GM12878 (cell line): ENCODE measurements at regions not wholly inside any gene's neighbourhood (a gene's known extent, or its start where the extent isn't known, plus 50 kb on each side); places are given as distances from the start of the nearest gene placed in this dataset.

Experiments used
- ATAC-seq: fragments of 200-7000 bp; cut with Tn5 transposase; 3 replicates; pipeline ENCODE4 v1.9.1; 2020; ENCODE audit warnings: mild to moderate bottlenecking, moderate library complexity
- BruUV-seq: library from RNA; stranded (reverse); fragments of 400-500 nt; replicated peaks from 2 replicates; lab custom pipeline; 2021; lab: Mats Ljungman, UMichigan
- CTCF ChIA-PET: fragments of 300-600 bp; sonication (Branson Sonifier 250); formaldehyde crosslinking; extraction: SDS; loops from one replicate; lab custom pipeline; 2021; ENCODE audit warnings: inconsistent platforms; lab: Yijun Ruan, JAX
- POLR2A ChIA-PET: fragments of 350-600 bp; formaldehyde crosslinking; extraction: SDS; loops from one replicate; lab custom pipeline; 2021; ENCODE audit warnings: inconsistent platforms; lab: Charles Lee
- RAD21 ChIA-PET: fragments of 300-600 bp; sonication (Branson Sonifier 250); formaldehyde crosslinking; loops from one replicate; lab custom pipeline; 2023; ENCODE audit warnings: antibody characterized with exemption; ENCODE audit not compliant: unreplicated experiment; lab: Charles Lee
- SMC1A ChIA-PET: fragments of 300-600 bp; sonication (Branson Sonifier 250); formaldehyde crosslinking; loops from one replicate; lab custom pipeline; 2023; ENCODE audit not compliant: unreplicated experiment, uncharacterized antibody; lab: Charles Lee
- DNase-seq: peaks from one replicate; pipeline ENCODE4 v3.0.0-alpha.2; 2011; ENCODE audit warnings: low read depth, low spot score
- FAIRE-seq: peaks from 3 replicates; lab custom pipeline; 2011; peaks lifted over from hg19 to GRCh38; lab: Jason Lieb, UNC
- H2AFZ ChIP-seq: 2 replicates; pipeline ENCODE4 v1.6.0; 2011; ENCODE audit warnings: low read depth, low read length, control low read depth; ENCODE audit not compliant: control insufficient read depth
- H3K27ac ChIP-seq: 2 replicates; pipeline ENCODE4 v1.5.1; 2011; ENCODE audit warnings: control low read depth; ENCODE audit not compliant: control insufficient read depth, insufficient read depth
- H3K27me3 ChIP-seq, 2 experiments: replicated peaks in 1 of 2; 2 replicates each; pipeline versions ENCODE4 v1.6.0 to v1.6.1; 2011; ENCODE audit warnings: low read length in 1 of 2; ENCODE audit not compliant: control insufficient read depth in 2 of 2, insufficient read depth in 2 of 2
- H3K36me3 ChIP-seq, 2 experiments: 2 replicates each; pipeline ENCODE4 v1.5.1; 2011; ENCODE audit warnings: low read length in 1 of 2; ENCODE audit not compliant: control insufficient read depth in 2 of 2, insufficient read depth in 2 of 2
- H3K4me1 ChIP-seq: 2 replicates; pipeline ENCODE4 v1.6.1; 2011; ENCODE audit warnings: mild to moderate bottlenecking, low read length, moderate library complexity, mixed read lengths; ENCODE audit not compliant: control insufficient read depth, insufficient read depth
- H3K4me2 ChIP-seq: 2 replicates; pipeline ENCODE4 v1.6.0; 2011; ENCODE audit warnings: control low read depth; ENCODE audit not compliant: control insufficient read depth, insufficient read depth
- H3K4me3 ChIP-seq: fragments of 200-600 bp; sonication (generic); 2 replicates; pipeline ENCODE4 v1.5.1; 2016
- H3K79me2 ChIP-seq: 2 replicates; pipeline ENCODE4 v1.6.0; 2011; ENCODE audit warnings: low read length; ENCODE audit not compliant: control insufficient read depth, insufficient read depth
- H3K9ac ChIP-seq: 2 replicates; pipeline ENCODE4 v1.8.0; 2011; ENCODE audit warnings: low read length, control low read depth, mixed read lengths; ENCODE audit not compliant: control insufficient read depth, insufficient read depth
- H3K9me3 ChIP-seq: replicated peaks from 3 replicates; pipeline ENCODE4 v1.5.1; 2011; ENCODE audit warnings: mild to moderate bottlenecking, low read length; ENCODE audit not compliant: control insufficient read depth, insufficient read depth
- H4K20me1 ChIP-seq: 2 replicates; pipeline ENCODE4 v1.6.0; 2011; ENCODE audit not compliant: control insufficient read depth, insufficient read depth
- BCL3 ChIP-seq: IDR thresholded peaks from 2 replicates; pipeline ENCODE4 v1.6.1; 2011; ENCODE audit warnings: borderline replicate concordance, low read depth, mild to moderate bottlenecking, moderate library complexity, low read length; ENCODE audit not compliant: insufficient read depth, poor library complexity, severe bottlenecking
- BRCA1 ChIP-seq: IDR thresholded peaks from 2 replicates; pipeline ENCODE4 v1.6.1; 2011; ENCODE audit warnings: low read depth, low read length, improper control_type of control experiment
- CBX3 ChIP-seq: fragments of 200-600 bp; sonication (generic); IDR thresholded peaks from 2 replicates; pipeline ENCODE4 v1.6.1; 2016; ENCODE audit warnings: low read depth, borderline replicate concordance
- CBX5 ChIP-seq: sonication (generic); IDR thresholded peaks from 2 replicates; pipeline ENCODE4 v1.6.1; 2016; ENCODE audit warnings: low read depth, moderate library complexity, mild to moderate bottlenecking, inconsistent platforms
- CHD2 ChIP-seq: IDR thresholded peaks from 2 replicates; pipeline ENCODE4 v1.6.1; 2011; ENCODE audit warnings: low read depth, low read length, improper control_type of control experiment, borderline replicate concordance
- CREB1 ChIP-seq: IDR thresholded peaks from 2 replicates; pipeline ENCODE4 v1.6.1; 2012; ENCODE audit warnings: low read depth, mild to moderate bottlenecking, inconsistent platforms
- GABPA ChIP-seq: IDR thresholded peaks from 2 replicates; pipeline ENCODE4 v1.6.1; 2014; ENCODE audit warnings: antibody characterized with exemption, low read depth, mild to moderate bottlenecking, inconsistent platforms
- HDAC2 ChIP-seq: fragments of 200-600 bp; sonication (generic); IDR thresholded peaks from 2 replicates; pipeline ENCODE4 v1.6.1; 2017
- PBX3 ChIP-seq: IDR thresholded peaks from 2 replicates; pipeline ENCODE4 v1.6.1; 2011; ENCODE audit warnings: mild to moderate bottlenecking, low read depth, low read length, moderate library complexity; ENCODE audit not compliant: insufficient replicate concordance
- TAF1 ChIP-seq: IDR thresholded peaks from 2 replicates; pipeline ENCODE4 v1.6.1; 2011; ENCODE audit warnings: mild to moderate bottlenecking, low read depth, low read length, borderline replicate concordance
- ZNF217 ChIP-seq: fragments of 450-650 bp; IDR thresholded peaks from 2 replicates; pipeline ENCODE4 v1.6.1; 2017; ENCODE audit warnings: antibody characterized with exemption, mild to moderate bottlenecking
- ZNF592 ChIP-seq: fragments of 450-650 bp; IDR thresholded peaks from 2 replicates; pipeline ENCODE4 v1.6.1; 2017; ENCODE audit warnings: mild to moderate bottlenecking, moderate library complexity
- WGBS: methylation state at CpG from one replicate; pipeline ENCODE4 v1.1.6; 2016; ENCODE audit warnings: low lambda C conversion rate; ENCODE audit not compliant: insufficient replicate concordance, insufficient coverage; ENCODE audit errors: missing lambda C conversion rate; 5-methylcytosine and 5-hydroxymethylcytosine counted together
- in situ Hi-C: fragments of 300-500 bp; cut with MboI; formaldehyde crosslinking; loops from 9 replicates; pipeline ENCODE4 v1.14.3; 2018; ENCODE audit warnings: mixed read lengths
- intact Hi-C: fragments of 100-400 bp; cut with micrococcal nuclease; formaldehyde crosslinking; loops from one replicate; pipeline ENCODE4 v1.14.2; 2022; ENCODE audit not compliant: unreplicated experiment

GRCh38 chr1:209158851-209159250 is 424.7 kb upstream of the CAMK1G start:
- POLR2A ChIA-PET, result no interaction called here
- H4K20me1 ChIP-seq, result no peaks in the 10 kb centered on the region
- intact Hi-C loops (no loop called here), in situ Hi-C loops (no loop called here)
- CTCF ChIA-PET, result no interaction called here
- no peak overlapping the region for H2AFZ ChIP-seq
- H3K36me3 ChIP-seq, result no peaks in the 10 kb centered on the region
- no peak overlapping the region for H3K9ac ChIP-seq
- no peak for TF ChIP-seq CBX3
- no peak for TF ChIP-seq GABPA
- TF ChIP-seq TAF1, result no peak
- H3K9me3 ChIP-seq, result no peaks in the 10 kb centered on the region
- ATAC-seq (no peak), FAIRE-seq (no peak), DNase-seq (no peak)
- H3K27ac ChIP-seq, result no peak overlapping the region
- no peak overlapping the region for H3K4me3 ChIP-seq
- SMC1A ChIA-PET, result interaction anchor here (1.3 kb wide), 1 partner anchor 13 kb away, joined by 3 read pairs; no protein-coding TSS in a partner anchor
- no peaks in the 10 kb centered on the region for H3K79me2 ChIP-seq
- no peaks in the 10 kb centered on the region for H3K4me1 ChIP-seq
- H3K4me2 ChIP-seq, result no peak overlapping the region
- RAD21 ChIA-PET, result no interaction called here
- no peaks in the 10 kb centered on the region for H3K27me3 ChIP-seq
- BruUV-seq, result no TSS peak
- 92% methylated on average over 1 of the region's 1 CpG for WGBS

- ChIA-PET SMC1A (no interaction called here), POLR2A (no interaction called here), CTCF (interaction anchor here (1.0 kb wide), 1 partner anchor 11 kb away, joined by 3 read pairs; no protein-coding TSS in a partner anchor), RAD21 (no interaction called here)
- no peaks in the 10 kb centered on the region for H3K27me3 ChIP-seq
- DNase-seq, result no peak
- H4K20me1 ChIP-seq, result no peaks in the 10 kb centered on the region
- no peaks in the 10 kb centered on the region for H3K79me2 ChIP-seq
- H3K4me2 ChIP-seq, result no peak overlapping the region
- no peak overlapping the region for H3K27ac ChIP-seq
- in situ Hi-C loops (no loop called here), intact Hi-C loops (no loop called here)
- no peaks in the 10 kb centered on the region for H3K9me3 ChIP-seq
- H3K9ac ChIP-seq, result no peak overlapping the region
- no peak overlapping the region for H2AFZ ChIP-seq
- no peak for ATAC-seq
- BruUV-seq, result no TSS peak
- FAIRE-seq, result no peak
- 0% methylated on average over 2 of the region's 2 CpGs for WGBS
- H3K36me3 ChIP-seq, result no peaks in the 10 kb centered on the region
- H3K4me3 ChIP-seq, result no peak overlapping the region
- H3K4me1 ChIP-seq, result no peaks in the 10 kb centered on the region
- TF ChIP-seq ZNF217 (no peak), CBX5 (no peak), PBX3 (no peak), ZNF592 (no peak), CHD2 (no peak), BCL3 (no peak), CREB1 (no peak), BRCA1 (no peak), HDAC2 (no peak)
Measured at GRCh38 chr1:209160230-209160629, 423.3 kb upstream of the CAMK1G start.
